ENCODE measurements at regions not wholly inside any gene's neighbourhood (a gene's known extent, or its start where the extent isn't known, plus 50 kb on each side); places are given as distances from the start of the nearest gene placed in this dataset.

DNA sequence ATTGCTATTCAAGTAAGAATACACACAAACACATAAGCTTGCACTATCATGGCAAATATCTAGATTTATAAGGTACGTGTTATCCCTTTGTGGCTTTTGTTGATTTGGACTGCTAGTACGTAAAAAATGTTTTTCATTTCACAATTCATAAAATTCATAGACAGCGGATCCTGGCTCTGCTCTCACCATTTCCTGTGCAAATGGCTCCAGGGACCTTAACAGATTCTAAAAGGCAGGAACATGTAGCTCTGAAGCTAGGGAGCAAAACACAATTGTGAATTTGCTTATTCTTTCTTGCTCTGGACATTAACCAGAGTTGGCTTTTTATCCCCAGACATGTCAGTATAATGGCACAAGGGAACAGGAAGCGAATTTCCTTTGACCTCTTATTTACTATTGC lies 1019.9 kb upstream of the WWC1 start:
- DNase-seq (ENCODE audit: low read depth), result no peak
- H3K4me3 ChIP-seq (ENCODE audit: low read depth, low read length), result no peak overlapping the region
- TF ChIP-seq, protein P1, sequence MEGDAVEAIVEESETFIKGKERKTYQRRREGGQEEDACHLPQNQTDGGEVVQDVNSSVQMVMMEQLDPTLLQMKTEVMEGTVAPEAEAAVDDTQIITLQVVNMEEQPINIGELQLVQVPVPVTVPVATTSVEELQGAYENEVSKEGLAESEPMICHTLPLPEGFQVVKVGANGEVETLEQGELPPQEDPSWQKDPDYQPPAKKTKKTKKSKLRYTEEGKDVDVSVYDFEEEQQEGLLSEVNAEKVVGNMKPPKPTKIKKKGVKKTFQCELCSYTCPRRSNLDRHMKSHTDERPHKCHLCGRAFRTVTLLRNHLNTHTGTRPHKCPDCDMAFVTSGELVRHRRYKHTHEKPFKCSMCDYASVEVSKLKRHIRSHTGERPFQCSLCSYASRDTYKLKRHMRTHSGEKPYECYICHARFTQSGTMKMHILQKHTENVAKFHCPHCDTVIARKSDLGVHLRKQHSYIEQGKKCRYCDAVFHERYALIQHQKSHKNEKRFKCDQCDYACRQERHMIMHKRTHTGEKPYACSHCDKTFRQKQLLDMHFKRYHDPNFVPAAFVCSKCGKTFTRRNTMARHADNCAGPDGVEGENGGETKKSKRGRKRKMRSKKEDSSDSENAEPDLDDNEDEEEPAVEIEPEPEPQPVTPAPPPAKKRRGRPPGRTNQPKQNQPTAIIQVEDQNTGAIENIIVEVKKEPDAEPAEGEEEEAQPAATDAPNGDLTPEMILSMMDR (IDR thresholded peaks at IDR 0.05; ENCODE audit: insufficient read depth, low read length), result no peak

DNA sequence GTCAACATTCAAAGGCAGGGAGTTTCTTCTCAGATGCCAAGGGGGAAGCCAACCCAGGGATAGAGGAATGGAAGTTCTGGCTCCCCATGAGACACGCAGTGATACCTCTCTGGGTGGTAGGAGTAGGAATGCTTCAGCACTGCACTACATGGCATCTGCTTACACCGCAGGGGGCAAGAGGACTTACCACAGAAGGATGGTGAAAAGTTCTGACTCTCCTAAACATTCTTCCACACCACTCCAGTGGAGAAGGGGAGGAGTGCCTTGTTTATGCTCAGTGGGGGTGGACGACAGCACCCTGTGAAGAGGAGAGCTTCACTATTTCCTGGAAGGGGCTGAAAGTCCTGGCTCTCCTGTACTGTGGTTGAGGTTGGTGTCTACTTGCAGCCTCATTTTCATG lies 1011.3 kb upstream of the WWC1 start:
- H3K4me3 ChIP-seq (ENCODE audit: low read depth, low read length), result no peak overlapping the region
- no peak for DNase-seq (ENCODE audit: low read depth)
- TF ChIP-seq, protein P1 (IDR thresholded peaks at IDR 0.05; ENCODE audit: insufficient read depth, low read length), result no peak

DNA sequence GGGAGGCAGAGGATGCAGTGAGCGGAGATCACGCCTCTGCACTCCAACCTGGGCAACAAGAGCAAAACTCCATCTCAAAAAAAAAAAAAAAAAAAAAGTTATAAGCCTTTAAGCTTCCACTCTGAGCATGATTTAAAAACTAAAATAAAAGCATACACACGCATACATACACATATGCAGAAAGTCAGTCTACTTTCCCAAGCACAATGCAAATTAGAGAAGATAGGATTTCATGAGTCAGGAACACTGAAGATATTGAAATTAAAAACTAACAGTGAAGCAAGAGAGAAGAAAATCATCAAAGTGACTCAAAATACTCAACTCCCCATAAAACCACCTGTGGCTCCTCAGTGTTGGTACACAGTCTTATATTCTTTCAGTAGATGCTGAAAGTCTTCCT lies 1009.5 kb upstream of the WWC1 start:
- DNase-seq (ENCODE audit: low read depth), result no peak
- TF ChIP-seq, protein P1 (IDR thresholded peaks at IDR 0.05; ENCODE audit: insufficient read depth, low read length), result no peak

GRCh38 chr5:167283691-167284090 lies 1007.8 kb upstream of the WWC1 start:
- no peak overlapping the region for H3K4me3 ChIP-seq (ENCODE audit: low read depth, low read length)
- TF ChIP-seq, protein P1 (IDR thresholded peaks at IDR 0.05; ENCODE audit: insufficient read depth, low read length), result no peak
- DNase-seq (ENCODE audit: low read depth), result no peak

More for the DNA sequence above, 1009.5 kb upstream of the WWC1 start:
- no peak overlapping the region for H3K4me3 ChIP-seq (ENCODE audit: low read depth, low read length)

- DNase-seq (ENCODE audit: low read depth), result peak; percentile 35
- TF ChIP-seq, protein P1 (IDR thresholded peaks at IDR 0.05; ENCODE audit: insufficient read depth, low read length), result no peak
- H3K4me3 ChIP-seq (ENCODE audit: low read depth, low read length), result no peak overlapping the region
Observed at GRCh38 chr5:167284222-167284890, 1007.1 kb upstream of the WWC1 start.

GRCh38 chr5:167285591-167285990 lies 1005.9 kb upstream of the WWC1 start:
- TF ChIP-seq, protein P1 (IDR thresholded peaks at IDR 0.05; ENCODE audit: insufficient read depth, low read length), result no peak
- DNase-seq (ENCODE audit: low read depth), result no peak
- H3K4me3 ChIP-seq (ENCODE audit: low read depth, low read length), result no peak overlapping the region

GRCh38 chr5:167286891-167287290 lies 1004.6 kb upstream of the WWC1 start:
- H3K4me3 ChIP-seq (ENCODE audit: low read depth, low read length), result no peak overlapping the region
- TF ChIP-seq, protein P1 (IDR thresholded peaks at IDR 0.05; ENCODE audit: insufficient read depth, low read length), result no peak
- no peak for DNase-seq (ENCODE audit: low read depth)
